HG03565 (cell line): ENCODE measurements at regions not wholly inside any gene's neighbourhood (a gene's known extent, or its start where the extent isn't known, plus 50 kb on each side); places are given as distances from the start of the nearest gene placed in this dataset.

ENCODE experiments used
- ATAC-seq: cut with Tn5 transposase; IDR thresholded peaks from one replicate; pipeline ENCODE4 v1.9.1; 2021; ENCODE audit warnings: mild to moderate bottlenecking, moderate library complexity; ENCODE audit not compliant: unreplicated experiment

DNA sequence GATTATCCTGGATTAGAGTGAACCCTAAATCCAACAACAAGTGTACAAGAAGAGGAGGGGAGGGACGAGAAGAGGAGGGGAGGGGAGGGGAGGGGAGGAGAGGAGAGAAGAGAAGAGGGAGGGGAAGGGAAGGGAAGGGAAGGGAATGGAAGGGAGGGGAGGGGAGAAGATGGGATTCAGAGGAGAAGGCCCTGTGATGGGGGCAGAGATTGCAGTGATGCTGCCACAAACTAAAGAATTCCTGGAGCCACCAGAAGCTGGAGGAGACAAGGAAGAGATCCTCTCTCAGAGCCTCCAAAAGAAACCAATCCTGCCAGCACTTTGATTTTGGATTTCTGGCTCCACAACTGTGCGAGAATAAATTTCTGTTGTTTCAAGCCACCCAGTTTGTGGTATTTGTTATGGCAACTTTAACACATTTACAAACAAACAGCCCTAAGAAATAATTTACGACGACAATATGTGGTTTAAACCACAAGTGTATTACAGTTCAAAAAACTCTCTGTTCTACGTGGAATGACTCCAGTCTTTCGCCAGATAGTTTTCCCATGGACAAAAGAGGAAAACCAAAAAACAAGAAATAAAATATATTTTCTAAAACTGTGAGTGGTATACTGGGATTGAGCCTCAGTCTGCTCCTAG, 235.4 kb downstream of the HDGFL1 start:
- ATAC-seq, result no peak

DNA sequence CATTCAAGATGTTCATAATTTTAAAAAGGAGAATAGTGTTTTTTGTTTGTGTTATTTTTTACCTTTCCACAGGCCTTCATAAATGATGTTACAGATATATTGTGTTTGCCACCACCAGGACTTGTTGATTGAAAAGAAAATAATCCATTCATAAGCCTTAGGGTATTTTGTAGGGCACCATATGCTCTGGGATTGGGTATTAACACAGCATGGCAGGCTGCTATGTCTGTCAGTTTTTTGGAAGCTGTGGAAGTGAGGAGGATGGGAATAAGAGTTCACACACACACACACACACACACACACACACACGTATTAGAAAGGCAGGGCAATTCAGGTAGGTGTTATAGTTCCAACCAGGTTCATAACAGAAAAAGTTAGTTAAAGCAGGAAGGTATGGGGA, 237.9 kb downstream of the HDGFL1 start:
- no peak for ATAC-seq

DNA sequence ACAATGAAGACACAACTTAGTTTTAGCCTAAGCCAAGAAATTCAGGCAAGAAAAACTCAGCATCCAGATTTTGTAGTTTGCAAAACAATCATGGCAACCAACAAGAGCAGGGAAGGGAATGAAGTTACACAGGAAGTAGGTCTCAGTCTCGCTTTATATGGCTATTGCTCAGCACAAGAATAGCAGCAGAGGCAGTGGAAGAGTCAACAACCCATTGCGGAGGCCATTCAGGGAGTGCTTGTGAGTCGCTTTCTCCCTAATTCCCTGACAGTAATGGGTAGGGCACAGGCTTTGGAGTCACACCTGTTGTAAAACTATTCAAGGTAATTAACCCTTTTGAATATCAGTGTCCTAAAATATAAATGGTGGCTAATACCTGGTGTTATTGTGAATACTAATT, 238.5 kb downstream of the HDGFL1 start:
- ATAC-seq, result no peak

DNA sequence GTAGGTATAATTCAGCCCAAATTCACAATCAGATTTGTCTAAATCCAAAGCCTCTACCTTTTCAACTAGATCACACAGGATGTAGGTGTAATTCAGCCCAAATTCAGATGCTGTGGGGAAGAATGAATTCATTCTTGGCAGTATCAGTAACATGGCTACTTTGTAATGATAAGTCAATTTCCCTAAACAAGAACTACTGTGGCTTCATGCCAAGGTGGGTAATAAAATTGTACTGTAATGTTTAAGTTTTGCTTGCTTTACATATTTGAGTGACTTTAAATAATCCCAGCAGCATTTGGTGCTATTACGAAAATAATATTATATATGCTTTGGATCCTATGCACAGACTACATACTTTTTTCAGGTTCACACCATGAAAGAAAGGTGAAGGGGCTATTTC, 239.1 kb downstream of the HDGFL1 start:
- ATAC-seq, result no peak

DNA sequence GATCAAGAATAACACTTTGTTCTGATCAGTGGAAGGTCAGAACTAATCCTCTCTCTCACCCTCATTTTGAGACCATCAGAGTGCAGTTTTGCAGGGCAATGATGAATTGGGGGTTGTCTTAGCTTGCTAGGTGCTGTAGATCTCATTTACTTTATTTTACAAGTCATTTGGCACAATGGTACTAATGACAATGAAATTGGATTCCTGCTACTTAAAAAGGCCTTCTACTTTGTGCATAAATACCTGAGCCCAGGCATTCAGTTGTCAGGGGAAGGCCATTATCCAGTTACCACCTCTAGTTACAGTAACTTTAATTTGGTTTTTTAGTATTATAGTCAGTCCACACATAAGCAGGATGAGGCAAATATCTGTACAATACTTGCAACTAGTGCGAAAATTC, 240.0 kb downstream of the HDGFL1 start:
- no peak for ATAC-seq

DNA sequence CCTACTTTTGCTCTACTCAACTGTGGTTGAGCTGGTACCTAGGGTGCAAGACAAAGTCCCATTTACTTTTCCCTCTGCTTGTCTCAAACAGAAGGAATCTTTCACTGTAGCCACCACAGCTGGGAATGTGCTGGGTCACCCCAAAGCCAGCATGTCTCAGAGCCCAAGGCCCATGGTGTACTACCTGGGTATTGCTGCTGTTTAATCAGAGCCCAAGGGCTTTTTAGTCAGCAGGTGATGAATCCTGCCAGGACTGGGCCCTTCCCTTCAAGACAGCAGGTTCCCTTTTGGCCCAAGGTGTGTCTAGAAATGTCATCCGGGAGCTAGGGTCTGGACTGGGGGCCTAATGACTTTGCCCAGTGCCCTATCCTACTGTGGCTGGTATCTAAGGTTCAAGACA, 249.8 kb downstream of the HDGFL1 start:
- no peak for ATAC-seq

DNA sequence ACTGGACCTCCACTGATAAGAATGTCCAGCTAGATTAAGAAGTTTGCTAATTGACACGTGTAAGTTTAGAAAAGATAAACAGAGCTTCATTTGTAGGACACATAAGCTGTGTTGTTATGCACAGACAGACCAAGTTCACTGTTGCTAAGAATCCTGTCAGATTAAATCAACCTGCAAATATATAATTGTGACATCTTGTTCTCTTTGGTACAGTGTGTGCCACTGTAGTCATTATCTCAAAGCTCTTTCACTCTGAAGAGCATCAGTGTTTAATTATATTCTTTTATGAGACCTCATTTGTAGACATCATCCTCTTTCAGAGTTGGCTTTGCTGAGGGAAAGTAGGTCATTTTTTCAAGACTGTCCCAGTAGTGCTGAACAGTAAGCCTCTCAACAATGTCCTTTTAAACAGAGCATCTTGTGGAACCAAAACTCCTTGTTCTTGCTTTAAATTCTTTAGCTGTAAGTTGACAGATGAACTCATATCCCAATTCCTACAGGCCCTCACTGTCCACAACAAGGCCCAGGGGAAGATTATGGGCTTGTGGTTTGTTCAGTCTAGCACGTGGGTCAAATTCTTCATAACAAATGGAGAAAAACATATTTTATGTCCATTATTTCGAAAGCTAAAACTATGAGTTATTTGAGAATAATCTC, 252.4 kb downstream of the HDGFL1 start:
- ATAC-seq, result no peak

DNA sequence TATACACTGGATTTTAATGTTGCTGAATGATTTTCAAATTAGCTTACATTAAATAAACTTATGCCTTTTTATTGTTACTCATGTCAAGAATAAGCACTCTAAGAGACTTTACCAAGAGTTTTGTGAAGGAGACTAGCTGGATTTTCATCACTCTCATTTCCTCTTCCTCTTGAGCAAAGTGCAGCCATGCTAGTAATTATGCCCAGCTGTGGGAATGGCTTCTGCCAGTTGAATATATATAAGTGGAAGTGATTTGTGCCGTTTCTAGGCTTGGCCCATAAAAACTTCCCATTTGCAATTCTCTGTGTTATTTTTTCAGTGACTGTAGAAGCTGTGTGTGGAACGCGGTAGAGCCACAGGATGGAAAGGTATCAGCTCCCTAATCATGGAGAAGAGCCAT, 255.8 kb downstream of the HDGFL1 start:
- ATAC-seq, result no peak

DNA sequence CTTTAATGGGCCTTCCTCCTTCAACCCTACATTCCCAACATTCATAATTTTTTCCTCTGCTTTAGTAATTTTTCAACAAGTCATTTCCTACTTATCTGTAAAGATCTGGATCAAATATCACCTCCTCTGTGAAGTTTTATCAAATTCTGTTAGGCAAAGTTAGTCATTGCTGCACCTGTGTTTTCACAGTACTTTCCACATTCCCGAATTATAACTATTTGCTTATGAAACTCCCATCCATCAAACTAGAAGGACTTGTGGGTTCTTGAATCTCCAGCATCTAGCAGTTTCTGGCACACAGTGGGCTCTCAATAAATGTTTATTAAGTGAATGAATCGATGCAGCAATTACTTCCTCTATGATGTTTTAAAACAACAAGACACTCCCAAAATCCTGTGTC, 257.6 kb downstream of the HDGFL1 start:
- no peak for ATAC-seq

DNA sequence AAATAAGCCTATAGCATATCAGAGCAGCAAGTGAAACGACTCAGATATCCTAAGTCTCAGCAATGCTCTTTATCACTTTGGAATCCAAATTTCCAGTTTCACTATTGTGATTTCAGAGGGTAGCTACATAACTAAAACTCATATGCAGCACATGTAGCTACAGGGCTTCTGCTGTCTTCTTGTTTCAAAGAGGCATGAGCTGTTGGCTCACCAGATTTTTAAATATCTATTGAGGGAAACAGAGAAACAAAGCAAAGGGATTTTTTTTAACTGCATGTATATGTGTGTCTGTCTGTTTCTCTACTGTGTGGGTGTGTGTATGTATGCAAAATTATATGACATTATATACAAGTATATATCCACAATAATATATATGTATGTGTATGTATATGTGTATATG, 258.4 kb downstream of the HDGFL1 start:
- ATAC-seq, result no peak

DNA sequence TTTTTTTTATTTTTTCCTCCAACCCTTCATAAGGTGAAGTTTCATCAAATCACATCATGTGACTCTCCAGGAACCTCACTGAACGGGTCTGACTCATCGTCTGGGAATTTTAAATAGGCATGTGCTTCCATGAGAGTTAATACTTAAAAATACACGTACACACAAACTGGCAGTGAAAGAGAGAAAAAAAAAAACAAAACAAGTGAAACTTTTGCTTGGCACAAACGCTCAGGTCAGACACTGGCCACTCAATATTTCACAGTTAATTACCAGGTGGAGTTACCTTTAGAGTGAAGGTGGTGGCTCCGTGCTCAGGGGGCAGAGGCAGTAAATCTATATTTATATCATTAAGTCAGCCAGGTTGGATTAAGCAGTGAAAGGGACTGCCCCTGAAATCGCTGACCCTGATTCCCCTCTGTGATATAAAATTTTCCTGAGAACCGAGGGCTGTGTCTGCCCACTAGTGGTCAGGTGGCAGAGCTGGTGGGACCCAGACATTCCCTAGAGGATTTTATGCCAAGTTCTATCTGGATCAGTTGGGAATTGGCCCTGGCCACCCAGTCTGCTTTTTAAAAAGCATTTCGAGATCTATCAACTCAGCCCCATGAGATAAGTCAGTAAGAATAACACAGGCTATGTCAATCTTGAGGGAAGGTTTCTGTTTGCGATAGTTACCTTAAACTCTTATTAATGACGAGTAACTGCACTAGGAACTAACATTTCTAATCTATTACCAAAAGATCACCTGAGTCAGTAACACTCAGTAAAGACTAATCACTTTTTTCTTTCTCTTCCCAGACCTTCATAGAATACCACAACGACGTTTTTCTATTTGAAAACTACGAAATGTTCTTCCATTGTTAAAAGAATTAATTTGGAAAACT, 259.1 kb downstream of the HDGFL1 start:
- ATAC-seq, result no peak

DNA sequence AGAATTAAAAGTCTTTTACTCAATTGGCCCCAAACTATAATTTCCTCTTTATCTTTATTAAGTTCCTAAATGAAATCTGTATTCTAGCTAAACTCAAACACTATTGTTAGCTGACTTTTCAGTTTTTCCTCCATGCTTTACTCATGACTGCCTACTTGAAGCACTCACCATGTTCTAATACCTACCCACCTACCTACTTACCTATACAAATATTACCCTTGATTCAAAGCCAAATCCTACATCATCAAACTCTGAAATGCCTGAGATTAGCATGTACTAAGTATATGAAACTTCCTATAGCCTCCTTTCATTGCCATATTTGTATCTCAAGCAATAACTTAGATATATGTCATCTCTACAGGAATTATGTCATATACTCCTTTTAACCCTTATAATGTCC, 259.7 kb downstream of the HDGFL1 start:
- ATAC-seq, result no peak

DNA sequence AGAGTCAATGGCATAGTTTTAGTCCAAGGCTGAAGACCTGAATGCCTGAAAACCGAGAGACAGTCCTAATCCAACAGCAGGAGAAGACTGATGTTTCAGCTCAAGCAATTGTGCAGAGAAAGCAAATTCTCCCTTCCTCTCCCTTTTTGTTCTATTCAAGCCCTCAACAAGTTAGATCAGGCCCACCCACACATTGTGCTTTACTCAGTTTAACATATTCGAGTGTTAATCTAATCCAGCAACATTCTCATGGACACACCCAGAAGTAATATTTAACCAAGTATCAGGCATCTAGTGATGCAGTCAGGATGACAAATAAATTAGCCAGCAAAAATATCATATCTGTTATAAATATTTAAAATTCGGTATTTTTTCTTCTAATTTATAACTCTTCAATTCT, 261.1 kb downstream of the HDGFL1 start:
- no peak for ATAC-seq

DNA sequence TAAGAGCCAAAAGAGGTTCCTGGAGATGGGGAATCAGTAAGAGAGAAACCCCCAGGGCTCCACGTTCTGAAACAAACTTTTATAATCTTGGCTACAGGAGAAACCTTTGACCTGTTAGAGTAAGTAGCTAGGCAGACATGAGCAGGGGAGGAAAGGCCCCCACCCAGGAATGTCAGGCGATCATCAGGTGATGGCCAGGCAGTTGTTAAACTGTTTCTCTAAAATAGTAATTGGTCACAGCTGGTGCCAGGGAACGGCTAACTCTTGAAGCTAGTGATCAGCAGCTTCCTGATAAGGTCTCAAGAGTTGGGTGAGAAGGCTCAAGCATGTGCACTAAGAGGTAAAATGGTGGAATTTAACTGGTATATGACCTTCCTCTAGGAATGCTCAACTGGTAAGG, 263.8 kb downstream of the HDGFL1 start:
- ATAC-seq, result no peak

DNA sequence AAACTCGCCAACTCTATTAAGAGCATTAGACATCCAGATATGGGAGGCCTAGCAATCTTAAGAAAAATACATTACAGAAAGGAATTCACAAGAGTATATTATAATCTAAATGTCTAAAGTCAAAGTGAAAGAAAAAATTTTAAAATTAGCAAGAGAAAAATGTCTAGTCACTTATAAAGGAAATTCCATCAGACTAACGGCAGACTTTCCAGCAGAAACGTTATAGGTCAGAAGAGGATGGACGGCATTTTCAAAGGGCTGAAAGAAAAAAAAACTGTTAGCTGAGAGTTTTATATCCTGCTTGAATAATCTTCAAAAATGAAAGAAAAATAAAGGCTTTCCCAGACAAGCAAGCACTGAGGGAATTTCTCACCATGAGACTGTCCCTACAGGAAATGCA, 269.0 kb downstream of the HDGFL1 start:
- no peak for ATAC-seq

DNA sequence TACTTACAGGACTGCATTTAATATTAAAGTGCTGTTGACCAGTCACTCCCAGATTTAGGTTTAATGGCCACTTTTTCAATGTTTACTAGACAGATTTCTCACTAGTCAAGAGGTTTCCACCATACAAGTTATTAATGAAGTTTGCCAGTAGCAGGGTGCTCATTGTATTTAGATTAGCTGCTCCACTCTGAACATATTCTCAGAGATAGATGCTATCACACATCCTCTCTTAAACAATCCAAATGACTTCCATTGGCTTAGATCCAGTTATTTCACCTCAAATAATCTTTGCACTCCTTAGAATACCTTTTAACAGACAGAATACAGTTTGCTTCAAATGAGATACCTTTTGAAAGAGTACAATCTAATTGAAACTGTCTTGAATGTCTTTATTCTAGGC, 276.1 kb downstream of the HDGFL1 start:
- ATAC-seq, result no peak

DNA sequence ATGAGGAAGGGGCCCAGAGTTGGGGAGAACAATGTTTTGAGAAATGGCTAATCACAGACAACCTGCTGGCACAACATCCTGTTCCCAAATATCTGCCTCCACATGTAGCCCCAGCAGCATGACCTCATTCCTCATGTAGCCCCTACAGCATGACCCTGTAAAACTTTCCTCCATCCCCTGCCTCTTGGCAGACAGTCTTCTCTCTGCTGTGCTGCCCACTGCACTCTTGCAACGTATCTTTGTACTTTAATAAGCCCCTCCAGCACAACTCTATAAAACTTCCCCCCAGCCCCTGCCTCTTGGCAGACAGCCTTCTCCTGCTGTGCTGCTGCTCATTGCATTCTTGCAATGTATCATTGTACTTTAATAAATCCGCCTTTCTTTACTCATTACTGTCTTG, 278.8 kb downstream of the HDGFL1 start:
- no peak for ATAC-seq

DNA sequence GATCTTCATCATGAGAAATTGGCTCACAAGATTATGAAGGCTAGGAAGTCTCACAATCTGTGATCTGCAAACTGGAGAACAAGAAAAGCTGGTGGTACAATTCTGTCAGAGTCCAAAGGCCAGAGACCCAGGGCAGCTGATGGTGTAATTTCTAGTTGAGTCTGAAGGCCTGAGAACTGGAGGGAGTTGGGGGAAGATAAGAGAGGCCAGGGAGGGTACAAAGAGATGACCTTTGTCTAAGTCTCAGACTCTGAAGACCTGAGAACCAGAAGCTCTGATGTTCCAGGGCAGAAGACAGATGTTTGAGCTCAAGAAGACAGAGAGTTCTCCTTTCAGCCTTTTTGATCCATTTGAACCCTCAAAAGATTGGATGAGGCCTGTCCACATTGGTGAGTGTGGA, 280.6 kb downstream of the HDGFL1 start:
- no peak for ATAC-seq

DNA sequence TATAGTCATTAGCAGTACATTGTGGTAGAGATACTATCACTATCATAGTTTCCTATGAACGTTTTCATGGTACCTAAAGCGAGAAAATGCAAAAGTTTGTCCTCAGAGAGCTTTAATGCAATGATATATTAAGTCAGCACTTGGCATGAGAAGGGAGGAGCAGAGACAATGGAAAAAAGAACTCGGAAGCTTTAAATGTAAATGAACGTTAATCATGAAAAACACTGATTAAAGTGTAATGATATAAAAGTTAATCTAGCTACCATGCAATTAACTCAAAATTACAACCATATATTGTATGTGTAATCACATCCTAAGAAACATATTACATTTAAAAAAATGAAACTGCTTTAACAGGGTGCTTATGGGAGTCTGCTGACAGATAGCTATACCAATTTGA, 282.7 kb downstream of the HDGFL1 start:
- ATAC-seq, result no peak

DNA sequence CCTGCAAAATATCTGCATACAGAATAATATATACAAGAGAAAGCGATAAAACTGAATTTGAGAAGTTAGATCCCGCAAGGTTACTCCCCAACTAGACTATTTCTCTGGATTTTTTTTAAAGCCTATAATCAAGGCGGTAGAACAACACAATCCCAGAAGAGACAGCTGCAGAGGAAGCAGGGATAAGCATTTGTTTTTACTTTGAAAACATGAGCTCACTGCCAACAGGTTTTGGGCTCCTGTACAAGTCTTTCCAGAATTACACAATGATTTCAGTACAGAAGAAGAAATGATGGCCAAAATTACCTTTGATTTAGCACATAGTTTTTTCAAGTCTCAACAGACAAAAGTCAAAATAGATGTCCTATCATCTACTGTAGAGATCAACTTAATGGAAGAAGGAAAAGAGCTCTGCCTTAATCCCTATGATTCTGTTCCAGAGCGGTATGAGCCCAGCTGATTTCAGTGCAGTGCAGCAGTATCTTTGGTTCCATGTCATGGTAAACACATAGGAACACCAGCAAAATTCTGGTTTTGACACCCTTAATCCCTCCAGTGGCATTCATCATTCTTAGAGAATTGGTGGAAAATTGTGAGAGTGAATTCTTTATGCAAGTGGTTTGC, 304.3 kb downstream of the HDGFL1 start:
- no peak for ATAC-seq

DNA sequence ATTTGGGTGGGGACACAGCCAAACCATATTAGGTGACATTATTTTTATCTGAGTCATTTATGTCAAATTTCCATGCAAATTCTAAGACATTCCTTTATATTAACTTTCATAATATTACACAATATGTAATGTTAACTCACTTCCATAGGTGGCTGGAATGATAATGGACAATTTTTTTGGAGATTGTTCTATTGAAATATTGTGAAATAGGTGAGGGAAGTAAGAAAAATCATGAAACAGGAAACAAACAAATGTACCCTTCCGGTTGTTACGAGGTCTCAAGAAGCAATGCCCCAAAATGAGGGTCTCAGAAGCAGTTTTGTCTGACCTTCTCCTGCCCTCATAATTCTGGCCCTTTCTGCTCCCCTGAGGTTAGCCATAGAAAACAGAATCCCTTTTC, 306.5 kb downstream of the HDGFL1 start:
- no peak for ATAC-seq

DNA sequence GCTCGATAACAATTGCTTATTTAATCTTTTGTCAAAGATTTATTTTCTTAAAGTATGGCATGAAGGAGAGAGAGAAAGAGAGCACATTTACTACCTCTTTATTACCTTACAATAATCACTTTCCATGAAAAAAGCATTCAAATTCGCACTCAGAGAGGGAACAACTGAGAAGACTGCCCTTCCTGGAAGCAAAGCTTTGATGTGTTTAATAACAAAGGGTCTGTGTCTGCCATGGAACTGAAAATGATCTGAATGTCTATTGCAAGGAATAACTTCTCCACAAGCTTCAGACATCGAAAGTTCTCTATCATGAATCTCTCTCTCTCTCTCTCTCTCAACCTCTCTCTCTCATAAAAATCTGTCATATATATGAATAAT, 308.9 kb downstream of the HDGFL1 start:
- no peak for ATAC-seq
